GM21390 (cell line): ENCODE measurements at regions not wholly inside any gene's neighbourhood (a gene's known extent, or its start where the extent isn't known, plus 50 kb on each side); places are given as distances from the start of the nearest gene placed in this dataset.

Experiments
- ATAC-seq: cut with Tn5 transposase; IDR thresholded peaks from one replicate; pipeline ENCODE4 v1.9.1; 2021; ENCODE audit not compliant: unreplicated experiment

DNA sequence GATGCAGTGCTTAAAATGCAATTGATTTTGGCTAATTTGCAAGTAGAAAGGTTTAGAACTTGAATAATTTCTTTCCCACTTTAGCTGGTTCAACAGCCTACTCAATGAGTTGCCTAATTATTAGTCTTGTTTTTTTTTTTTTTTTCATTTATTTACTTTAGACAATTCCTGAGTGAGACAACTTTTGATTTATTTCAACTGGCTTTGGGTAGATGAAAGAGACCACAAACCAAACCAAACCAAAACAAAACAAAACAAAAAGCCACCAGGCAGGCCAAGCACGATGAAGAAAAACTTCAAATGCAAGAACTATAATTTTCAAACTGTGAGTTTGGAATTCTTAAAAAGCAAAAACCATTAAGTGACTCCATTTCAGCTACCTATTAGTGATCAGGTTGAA is 469.9 kb downstream of the GBE1 start:
- no peak for ATAC-seq

DNA sequence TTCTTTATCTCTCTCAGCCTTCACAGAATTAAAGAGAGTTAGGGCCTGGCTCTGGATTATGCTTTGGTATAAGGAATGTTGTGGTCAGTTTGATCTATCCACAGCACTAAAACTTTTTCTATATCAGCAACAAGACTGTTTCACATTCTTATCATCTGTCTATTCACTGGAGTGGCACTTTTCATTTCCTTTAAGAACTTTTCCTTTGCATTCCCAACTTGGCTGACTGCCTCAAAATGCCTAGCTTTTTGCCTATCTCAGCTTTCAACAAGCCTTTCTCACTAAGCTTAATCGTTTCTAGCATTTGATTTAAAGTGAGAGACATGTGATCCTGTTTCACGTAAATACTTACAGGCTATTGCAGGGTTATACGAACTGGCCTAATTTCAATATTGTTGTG is 471.8 kb downstream of the GBE1 start:
- ATAC-seq, result no peak

DNA sequence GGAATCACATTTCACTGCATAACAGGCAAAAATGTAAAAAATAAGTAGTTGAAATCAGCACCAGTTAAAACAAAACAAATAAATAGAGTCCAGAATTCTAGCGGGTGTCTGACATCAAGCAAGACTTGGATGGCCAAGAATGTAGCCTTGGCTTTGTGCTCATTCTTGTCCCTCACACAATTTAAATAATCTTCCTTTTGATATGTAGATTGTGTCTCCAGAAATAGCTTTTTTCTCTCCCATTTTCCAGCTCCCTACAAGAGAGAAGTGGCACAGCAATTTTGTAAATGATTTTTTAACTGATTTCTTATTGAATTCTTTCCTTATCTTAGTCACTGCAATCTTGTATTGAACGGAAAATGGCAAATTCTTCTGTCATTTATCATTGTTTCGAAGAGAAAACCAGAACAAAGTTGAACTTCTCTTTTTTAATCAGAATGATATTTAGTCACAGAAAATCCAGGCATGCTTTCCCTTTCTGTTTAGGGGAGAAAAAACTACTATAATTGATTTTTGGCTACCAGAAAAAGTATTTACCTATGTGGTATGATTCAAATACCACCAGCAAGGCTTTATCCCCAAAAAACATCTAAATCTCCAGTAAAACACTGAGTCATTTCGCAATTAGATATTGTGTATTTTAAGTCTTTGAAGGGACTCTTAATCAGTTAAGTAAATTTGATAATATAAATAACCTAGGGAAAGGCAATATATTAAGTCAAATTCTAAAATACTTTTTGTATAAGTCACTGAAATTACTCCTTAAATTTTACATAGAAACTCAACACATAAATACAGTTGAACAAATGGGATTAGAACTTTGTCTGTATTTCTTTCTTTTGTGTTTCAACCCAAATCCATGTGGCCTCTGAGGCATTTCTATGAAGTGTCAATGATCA is 481.7 kb downstream of the GBE1 start:
- ATAC-seq, result no peak

DNA sequence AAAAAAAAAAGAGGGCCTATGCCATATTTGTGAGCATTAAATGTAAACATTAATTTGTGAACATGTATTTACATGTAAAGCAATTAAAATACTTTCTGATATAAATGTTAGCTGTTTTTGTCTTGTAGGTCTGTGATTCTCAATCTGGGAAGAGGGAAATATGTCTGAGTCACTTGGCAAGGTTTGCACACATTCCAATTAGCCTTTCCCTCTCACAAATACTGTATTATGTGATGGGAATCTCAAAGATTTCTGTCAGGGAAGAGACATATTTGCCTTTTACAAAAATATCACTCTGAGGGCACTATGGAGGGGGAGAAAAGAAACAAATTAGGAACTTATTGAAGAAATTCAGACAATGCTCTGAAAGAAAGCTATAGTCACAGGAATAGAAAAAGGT is 483.6 kb downstream of the GBE1 start:
- no peak for ATAC-seq

DNA sequence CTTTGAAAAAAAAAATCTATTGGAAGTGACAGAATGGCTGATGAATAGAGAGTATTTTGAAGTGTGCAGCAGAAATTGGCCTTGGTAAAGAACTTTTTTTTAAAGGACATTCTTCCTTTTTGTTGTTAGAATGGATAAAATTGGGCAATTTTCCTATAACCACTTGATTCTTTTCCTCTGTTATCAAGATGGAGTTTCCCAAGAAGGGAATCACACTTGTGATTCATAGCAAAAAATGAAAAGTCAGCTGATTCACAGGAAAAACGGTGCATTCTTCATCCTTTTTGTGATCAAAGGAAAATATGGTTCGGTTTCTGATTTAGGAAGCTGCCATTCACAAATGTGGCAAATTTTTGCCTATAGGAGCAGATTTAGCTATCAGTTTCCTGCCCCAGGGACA is 486.8 kb downstream of the GBE1 start:
- no peak for ATAC-seq

DNA sequence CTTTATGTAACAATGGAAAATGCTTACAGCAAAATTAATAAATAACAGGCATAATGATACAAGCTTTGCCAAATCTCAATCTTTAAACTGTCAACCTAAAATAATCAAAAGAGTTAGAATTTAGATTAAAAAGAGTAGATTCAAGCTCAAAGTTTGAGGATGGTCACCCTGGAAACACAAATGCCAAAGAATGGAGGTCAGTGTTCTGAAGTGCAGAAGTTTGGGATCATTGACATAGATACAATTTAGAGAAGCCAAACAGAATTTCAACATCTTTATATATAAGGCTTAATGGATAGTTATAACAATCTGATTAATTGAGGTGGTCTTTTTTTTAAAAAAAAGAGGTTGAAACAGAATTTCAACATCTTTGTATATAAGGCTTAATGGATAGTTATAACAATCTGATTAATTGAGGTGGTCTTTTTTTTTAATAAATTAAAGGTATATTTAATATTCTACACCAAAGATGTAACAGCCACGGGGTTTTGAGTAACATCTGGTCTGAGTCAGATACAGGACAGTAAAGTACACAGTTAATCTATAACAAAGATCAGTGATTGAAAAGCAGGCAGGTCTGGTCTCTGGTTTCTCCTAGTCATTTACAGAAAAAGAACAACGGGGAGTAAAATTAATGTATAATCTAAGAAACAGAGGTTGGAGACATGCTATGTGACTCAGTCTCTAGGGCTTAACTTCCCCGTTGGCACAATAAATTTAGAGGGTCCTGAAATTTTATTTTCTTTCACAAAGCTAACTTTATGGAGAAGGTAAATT is 490.7 kb downstream of the GBE1 start:
- peak; percentile 88 for ATAC-seq

DNA sequence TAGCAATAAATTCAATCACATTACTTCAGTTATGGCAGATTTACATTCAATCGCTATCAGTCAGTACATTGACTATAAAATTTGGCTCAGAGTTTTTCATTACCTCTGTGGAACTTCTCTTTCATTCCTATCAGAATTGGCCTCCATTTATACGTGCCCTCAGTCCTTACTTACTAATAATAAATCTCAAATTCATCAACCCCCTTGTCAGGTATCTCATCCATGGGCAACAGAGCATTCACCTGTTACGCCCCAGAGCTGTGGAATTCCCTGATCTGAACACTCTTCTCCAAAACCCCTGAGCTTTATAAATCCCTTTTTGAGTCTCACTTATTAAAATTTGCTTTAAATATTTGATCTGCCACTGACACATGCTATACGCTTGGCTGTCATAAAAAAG is 492.9 kb downstream of the GBE1 start:
- ATAC-seq, result no peak

DNA sequence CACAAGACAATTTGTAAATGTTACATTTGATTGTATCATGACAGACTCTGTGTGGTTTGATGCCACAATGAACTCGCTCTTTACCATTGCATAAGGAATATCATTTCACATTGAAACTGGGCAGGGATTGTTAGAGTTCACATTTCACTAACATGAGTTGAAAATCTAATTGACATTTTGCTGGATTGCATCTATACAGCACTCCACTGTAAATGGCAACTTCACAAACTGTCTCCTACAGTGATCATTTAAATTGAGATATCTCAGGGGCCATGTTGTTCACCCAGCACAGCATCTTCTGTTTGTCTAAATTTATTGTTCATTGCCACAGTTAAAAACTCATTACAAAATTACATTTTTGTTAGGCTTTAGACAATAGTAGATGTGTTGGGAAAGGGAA is 499.4 kb downstream of the GBE1 start:
- ATAC-seq, result no peak

DNA sequence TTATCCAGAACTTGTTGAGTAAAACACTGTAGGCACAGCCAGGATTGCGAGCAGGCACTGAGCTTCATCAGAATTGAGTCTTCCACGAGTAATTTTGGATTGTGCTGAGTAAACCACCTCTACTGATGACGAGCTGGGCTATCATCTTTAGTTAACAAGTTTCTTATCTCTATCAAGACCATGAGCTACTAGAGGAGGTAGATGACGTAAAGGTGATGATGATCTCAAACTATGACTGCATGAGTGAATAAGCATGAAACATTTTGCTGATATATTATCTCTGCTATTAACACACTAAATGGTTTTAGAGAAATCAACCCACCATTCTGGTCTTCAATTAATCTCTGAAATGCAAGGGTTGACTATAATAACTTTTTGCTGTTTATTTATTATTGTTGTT is 506.0 kb downstream of the GBE1 start:
- ATAC-seq, result no peak

DNA sequence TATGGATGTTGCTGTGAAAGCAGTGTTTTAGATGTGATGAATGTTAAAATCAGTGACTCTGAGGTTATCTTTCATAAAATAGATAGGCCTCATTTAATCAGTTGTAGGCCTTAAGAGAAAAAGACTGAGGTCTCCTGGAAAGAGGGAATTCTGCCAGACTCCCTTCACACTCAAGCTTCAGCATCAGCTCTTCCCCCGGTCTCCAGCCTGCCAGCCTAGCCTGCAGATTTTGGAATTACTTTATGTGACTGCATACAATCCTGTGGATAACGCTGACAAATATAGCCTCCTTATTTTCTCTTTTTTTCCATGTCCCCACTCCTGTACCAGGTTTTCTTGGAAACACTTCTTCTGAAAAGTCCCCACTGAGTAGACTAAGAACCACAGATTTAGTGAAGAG is 510.3 kb downstream of the GBE1 start:
- ATAC-seq, result no peak

DNA sequence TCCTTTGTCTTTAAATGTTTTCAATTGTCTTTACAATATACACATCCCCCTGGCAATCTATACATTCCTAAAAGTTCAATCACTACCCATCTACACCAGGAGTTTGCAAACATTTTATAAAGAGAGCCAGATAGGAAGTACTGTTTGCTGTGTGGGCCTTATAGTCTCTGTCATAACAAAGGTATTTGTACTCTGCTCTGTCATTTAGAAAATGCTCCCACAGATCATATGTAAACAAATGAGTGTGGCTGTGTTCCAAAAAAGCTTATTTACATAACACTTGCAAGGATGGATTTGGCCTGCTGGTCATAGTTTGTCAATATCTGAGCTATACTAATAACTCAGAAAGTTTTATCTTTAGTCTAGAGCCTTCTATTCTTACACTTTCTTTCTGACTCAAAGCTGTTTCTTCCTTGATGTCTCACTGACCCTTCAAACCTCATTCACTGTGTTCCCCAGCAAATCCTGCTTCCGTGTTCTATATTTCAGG is 511.9 kb downstream of the GBE1 start:
- ATAC-seq, result peak; percentile 61

DNA sequence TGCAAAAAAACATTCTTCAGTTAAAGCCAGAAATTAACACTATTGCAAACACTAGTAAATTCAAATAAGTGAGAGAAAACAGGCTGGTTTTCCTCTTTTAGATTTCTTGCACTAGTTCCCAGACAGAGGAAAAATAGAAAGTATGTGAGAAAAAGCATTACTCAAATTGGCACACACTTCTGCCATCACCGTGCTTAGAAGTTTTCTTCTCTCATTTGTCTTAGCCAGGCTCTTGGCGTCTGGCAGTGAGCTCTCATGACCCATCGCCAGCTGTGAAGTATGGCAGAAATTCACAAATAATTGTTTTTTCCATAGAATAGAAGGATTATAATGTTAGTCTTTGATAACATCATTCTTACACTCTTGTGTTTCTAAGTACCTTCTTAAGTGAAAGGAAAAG is 515.9 kb downstream of the GBE1 start:
- no peak for ATAC-seq

DNA sequence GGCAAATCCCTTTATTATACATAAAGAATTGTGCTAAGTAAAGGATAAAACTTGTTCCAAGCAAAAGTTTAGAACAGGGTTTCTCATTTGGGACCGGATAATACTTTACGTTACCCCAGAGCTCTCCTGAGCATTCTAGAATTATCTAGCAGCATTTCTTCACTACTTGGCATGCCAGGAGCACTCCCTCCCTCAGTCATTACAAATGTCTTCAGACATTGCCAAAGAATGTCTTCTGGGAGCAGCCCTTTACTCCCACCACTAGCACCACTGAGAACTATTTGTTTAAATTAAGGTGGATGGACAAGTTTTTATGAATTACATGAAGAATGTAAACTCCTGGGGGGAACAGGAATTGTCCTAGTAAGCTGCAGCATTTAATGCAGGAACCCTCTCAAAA is 516.4 kb downstream of the GBE1 start:
- ATAC-seq, result no peak

DNA sequence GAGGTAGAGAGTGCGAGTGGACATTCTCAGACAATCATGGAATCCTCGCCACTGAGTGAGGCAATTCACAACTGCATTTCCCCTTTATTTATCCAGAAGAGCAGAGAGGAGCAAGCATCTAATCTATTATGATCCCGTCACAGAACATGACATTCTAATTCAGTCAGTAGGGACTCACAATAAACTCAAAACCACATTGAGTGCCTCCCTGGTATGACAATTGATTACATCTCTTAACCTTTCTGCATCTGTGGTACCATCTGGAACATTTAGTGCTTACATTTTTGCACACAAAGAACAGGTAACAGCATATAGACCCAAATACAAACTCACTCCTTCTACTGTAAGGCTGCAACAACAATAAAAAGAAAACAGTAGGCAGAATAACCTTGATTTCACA is 517.2 kb downstream of the GBE1 start:
- no peak for ATAC-seq

DNA sequence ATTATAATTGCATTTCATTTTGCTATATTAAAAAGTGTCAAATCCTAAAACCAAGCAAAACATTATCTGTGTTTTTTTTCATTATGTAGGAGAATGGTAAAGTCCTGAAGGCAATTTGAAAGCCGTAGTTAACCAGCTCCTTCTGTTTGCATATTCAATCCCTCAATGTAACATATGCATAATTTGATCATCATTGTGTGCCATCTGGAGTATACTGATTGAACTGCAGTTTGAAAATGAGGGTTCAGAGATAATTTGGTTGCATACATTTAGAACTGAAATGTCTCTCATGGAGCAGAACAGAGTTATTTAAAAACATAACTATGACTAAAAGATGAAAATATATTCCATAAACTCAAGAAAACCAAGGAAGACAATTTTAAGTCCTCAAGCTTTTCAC is 518.6 kb downstream of the GBE1 start:
- ATAC-seq, result no peak

DNA sequence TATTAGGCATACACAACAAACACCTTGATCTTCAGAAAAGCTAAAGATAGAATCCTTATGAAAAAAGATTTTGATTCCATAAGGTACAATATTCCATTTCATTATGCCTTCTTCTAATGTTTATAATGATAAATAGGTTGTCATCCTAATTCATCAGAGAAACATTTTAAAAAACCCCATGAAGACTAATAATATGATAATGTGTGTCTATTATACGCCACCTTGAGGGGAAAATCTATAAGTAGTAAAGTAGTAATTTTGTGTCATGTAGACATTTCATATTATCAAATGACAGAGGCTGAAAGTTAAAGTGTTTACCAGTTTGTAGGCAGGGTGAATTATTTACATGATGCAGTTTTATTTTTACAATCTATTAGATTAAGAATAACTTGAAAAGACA is 524.3 kb downstream of the GBE1 start:
- no peak for ATAC-seq

DNA sequence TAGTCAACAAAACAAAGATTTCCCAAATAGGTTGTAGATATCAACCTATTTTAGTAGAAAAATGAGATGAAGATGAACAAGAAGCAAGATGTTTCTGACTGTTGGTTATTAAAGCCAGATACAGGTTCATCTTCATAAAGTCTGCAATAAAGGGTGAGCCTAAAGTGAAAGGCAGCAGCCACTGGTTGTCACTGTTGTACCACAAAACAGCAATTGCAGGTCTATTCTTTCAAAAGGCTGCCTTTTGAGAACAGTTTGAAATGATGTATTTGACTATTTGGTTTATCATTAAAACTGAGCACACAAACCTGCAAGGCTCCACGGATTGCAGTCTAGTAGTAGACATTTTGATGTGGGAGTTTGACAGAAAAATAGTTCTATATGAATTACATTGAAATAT is 543.4 kb downstream of the GBE1 start:
- no peak for ATAC-seq

DNA sequence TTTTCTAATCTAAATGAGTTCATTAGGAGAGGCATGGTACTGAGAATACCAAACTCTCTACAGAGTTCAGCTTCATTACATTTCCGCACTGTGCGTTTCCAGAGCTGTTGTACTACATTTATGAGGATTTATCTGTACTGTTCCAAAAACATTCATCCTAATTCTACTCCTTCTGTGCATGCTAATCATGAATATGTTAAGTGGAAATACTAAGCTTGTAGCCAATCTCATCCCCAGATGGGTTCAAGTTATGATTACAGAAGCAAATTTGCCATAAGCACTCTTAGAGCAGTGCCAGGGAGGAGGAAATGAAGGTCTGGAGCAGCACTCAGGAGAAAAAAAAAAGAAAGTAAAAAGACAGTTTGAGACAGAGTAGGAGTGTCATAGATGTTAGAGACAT is 544.3 kb downstream of the GBE1 start:
- no peak for ATAC-seq

DNA sequence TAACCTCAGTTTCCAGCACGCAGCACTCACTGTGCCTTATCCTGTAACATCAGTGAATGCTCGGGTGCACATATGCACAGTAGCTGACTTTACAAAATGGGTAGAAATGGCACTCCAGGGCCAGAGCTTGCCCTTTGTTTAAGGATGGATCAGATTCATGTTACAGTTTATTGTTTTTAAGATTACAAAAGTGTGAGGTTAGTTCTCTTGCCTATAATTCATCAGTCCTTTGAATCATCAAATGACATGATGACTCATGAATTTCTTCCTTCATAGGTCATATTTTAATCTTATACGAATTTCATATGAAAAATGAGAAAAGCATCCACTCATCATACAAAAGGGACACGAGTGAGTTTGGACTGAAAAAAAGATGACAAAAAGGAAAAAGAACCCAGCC is 545.3 kb downstream of the GBE1 start:
- ATAC-seq, result no peak

DNA sequence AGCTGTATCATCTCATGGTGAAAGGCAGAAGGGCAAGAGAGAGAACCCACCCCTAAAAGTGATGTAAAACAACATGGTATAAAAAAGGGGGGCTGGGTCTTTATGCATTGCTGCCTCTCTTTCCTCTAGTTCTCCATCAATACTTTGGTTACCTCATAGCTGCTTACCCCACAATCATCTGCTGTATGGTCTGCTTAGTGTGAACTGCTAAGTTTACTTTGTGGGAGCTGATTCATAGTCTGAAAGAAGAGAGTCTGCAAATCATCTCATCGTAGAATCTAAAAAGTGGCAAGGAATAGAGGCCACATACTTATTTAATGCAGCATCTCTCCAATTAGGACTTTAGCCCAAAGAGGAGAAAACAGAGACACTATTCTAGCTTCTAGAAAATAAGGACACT is 546.8 kb downstream of the GBE1 start:
- ATAC-seq, result no peak

DNA sequence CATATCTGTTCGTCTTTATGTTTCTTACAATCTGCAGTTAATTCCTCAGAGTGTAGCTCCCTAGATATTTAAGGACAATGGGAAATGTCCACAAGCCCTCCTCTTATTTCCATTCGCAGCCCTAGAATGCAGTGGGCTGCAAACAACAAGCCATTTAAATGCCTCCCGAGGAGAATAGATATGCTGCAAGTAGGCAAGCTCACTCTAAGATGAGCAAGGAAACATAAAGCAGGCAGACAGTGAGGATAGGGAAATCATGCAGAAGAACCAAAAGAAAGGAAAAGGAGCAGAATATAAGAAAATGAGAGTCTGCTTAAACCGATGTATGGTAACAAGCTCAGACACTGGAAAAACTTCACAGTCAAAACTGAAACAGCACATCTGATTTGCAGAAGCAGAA is 561.9 kb downstream of the GBE1 start:
- ATAC-seq, result no peak

DNA sequence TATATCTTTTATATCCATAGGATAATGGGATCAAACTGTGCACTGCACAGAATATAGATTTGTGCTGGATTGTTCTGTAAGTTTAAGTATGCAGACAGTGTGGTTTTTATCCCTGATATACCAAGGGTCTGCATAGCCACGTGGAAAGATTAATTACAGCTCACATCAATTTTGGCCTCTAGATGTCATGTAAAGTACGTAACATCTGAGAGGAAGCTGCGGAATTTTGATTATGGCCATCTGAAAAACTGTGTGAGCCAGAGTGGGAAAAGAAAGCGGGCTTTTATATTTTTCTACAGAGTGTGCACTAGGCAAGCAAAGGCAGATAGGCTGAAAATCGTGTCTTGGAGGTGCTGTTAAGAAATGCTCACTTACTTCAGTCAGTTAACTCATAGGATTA is 562.7 kb downstream of the GBE1 start:
- ATAC-seq, result no peak
